H1 (cell line): ENCODE measurements at regions not wholly inside any gene's neighbourhood (a gene's known extent, or its start where the extent isn't known, plus 50 kb on each side); places are given as distances from the start of the nearest gene placed in this dataset.
A peak's percentile ranks its signal among the peaks of the same experiment; 100 is the strongest.

ENCODE experiments used
- CTCF ChIA-PET: fragments of 300-600 bp; sonication (Branson Sonifier 250); formaldehyde crosslinking; loops from one replicate; lab custom pipeline; 2021; ENCODE audit not compliant: partially characterized antibody; lab: Charles Lee
- POLR2A ChIA-PET: fragments of 300-600 bp; sonication (Branson Sonifier 250); formaldehyde crosslinking; loops from one replicate; lab custom pipeline; 2021; ENCODE audit warnings: inconsistent platforms; ENCODE audit not compliant: partially characterized antibody; lab: Charles Lee
- DNase-seq, 2 experiments: peaks; one replicate each; pipeline versions ENCODE4 v3.0.0 to v3.0.0-alpha.2; 2010 to 2022; ENCODE audit warnings: low spot score in 2 of 2, low read depth in 1 of 2, mixed read lengths in 1 of 2
- FAIRE-seq: peaks from 2 replicates; lab custom pipeline; 2011; peaks lifted over from hg19 to GRCh38; lab: Jason Lieb, UNC
- H2AFZ ChIP-seq: 2 replicates; pipeline ENCODE4 v1.8.1; 2012; ENCODE audit warnings: low read length, inconsistent platforms
- H2AK5ac ChIP-seq: 2 replicates; pipeline ENCODE4 v1.6.1; 2013; ENCODE audit warnings: low read depth, low read length
- H2BK120ac ChIP-seq: replicated peaks from 2 replicates; pipeline ENCODE3; 2013; ENCODE audit warnings: low read depth, low read length, inconsistent platforms
- H2BK12ac ChIP-seq: 2 replicates; pipeline ENCODE4 v1.6.1; 2013; ENCODE audit warnings: low read depth, low read length
- H2BK15ac ChIP-seq: 2 replicates; pipeline ENCODE4 v1.6.1; 2013; ENCODE audit warnings: low read length
- H2BK20ac ChIP-seq: 2 replicates; pipeline ENCODE4 v1.6.1; 2013; ENCODE audit warnings: low read length
- H2BK5ac ChIP-seq: 2 replicates; pipeline ENCODE4 v1.6.1; 2013; ENCODE audit warnings: low read depth, low read length
- H3K14ac ChIP-seq: 2 replicates; pipeline ENCODE4 v1.6.1; 2013; ENCODE audit warnings: inconsistent platforms; ENCODE audit not compliant: insufficient read length
- H3K18ac ChIP-seq: 2 replicates; pipeline ENCODE4 v1.6.1; 2013; ENCODE audit warnings: low read length; ENCODE audit errors: extremely low read depth
- H3K23ac ChIP-seq: 2 replicates; pipeline ENCODE4 v1.6.1; 2013; ENCODE audit warnings: inconsistent platforms; ENCODE audit not compliant: insufficient read length
- H3K23me2 ChIP-seq: 2 replicates; pipeline ENCODE4 v1.6.1; 2013; ENCODE audit warnings: low read depth, low read length
- H3K27ac ChIP-seq: 2 replicates; pipeline ENCODE4 v1.6.1; 2011; ENCODE audit warnings: low read depth, low read length, inconsistent platforms
- H3K27me3 ChIP-seq, 4 experiments: replicated peaks in 1 of 4; 1 replicate in 1 of 4; 2 replicates in 3 of 4; pipeline versions ENCODE4 v1.6.1 to v1.8.1; 2011 to 2013; ENCODE audit warnings: low read length in 3 of 4, mild to moderate bottlenecking in 3 of 4, inconsistent platforms in 2 of 4, mixed read lengths in 2 of 4, moderate library complexity in 1 of 4; ENCODE audit not compliant: control insufficient read depth in 3 of 4, insufficient read depth in 3 of 4; ENCODE audit errors: extremely low read depth in 1 of 4
- H3K36me3 ChIP-seq, 4 experiments: 2 replicates each; pipeline versions ENCODE4 v1.6.1 to v1.8.1; 2011 to 2013; ENCODE audit warnings: mild to moderate bottlenecking in 4 of 4, low read length in 3 of 4, moderate library complexity in 2 of 4, control low read depth in 1 of 4, inconsistent platforms in 1 of 4; ENCODE audit not compliant: insufficient read depth in 4 of 4, control insufficient read depth in 2 of 4
- H3K4ac ChIP-seq: replicated peaks from 2 replicates; pipeline ENCODE3; 2013; ENCODE audit warnings: low read length, low read depth, mixed read lengths, inconsistent platforms; ENCODE audit not compliant: insufficient read length
- H3K4me1 ChIP-seq, 4 experiments: replicated peaks in 1 of 4; 1 replicate in 1 of 4; 2 replicates in 3 of 4; pipeline versions ENCODE4 v1.6.1 to v1.8.1; 2011 to 2013; ENCODE audit warnings: low read length in 3 of 4, inconsistent platforms in 2 of 4, mixed read lengths in 1 of 4; ENCODE audit not compliant: insufficient read depth in 4 of 4, control insufficient read depth in 3 of 4
- H3K4me2 ChIP-seq, 2 experiments: 2 replicates each; pipeline versions ENCODE4 v1.6.1 to v1.8.1; 2011 to 2013; ENCODE audit warnings: low read depth in 2 of 2, low read length in 2 of 2, control low read depth in 1 of 2, inconsistent platforms in 1 of 2, mild to moderate bottlenecking in 1 of 2; ENCODE audit not compliant: insufficient read depth in 1 of 2
- H3K4me3 ChIP-seq, 4 experiments: fragments of 200-600, 300-600 bp in 1 of 4; sonication (generic), shearing (Covaris generic), sonication (Bioruptor Twin) in 1 of 4; 2 replicates each; pipeline versions ENCODE4 v1.5.1 to v1.8.1; 2011 to 2016; ENCODE audit warnings: low read length in 4 of 4, low read depth in 3 of 4, control low read depth in 2 of 4, inconsistent platforms in 2 of 4, mild to moderate bottlenecking in 2 of 4, mixed read lengths in 1 of 4, moderate library complexity in 1 of 4; ENCODE audit not compliant: insufficient read depth in 2 of 4; ENCODE audit errors: extremely low read depth in 1 of 4
- H3K56ac ChIP-seq: replicated peaks from 2 replicates; pipeline ENCODE3; 2013; ENCODE audit warnings: low read depth, mild to moderate bottlenecking, mixed read lengths, low read length, inconsistent platforms; ENCODE audit not compliant: insufficient read length
- H3K79me1 ChIP-seq: 2 replicates; pipeline ENCODE4 v1.6.1; 2013; ENCODE audit warnings: low read depth, low read length, control low read depth
- H3K79me2 ChIP-seq, 2 experiments: 2 replicates each; pipeline versions ENCODE4 v1.6.1 to v1.8.1; 2012 to 2013; ENCODE audit warnings: low read length in 2 of 2, mild to moderate bottlenecking in 2 of 2, inconsistent platforms in 1 of 2; ENCODE audit not compliant: insufficient read depth in 2 of 2, control insufficient read depth in 1 of 2
- H3K9ac ChIP-seq, 4 experiments: replicated peaks in 1 of 4; 1 replicate in 1 of 4; 2 replicates in 3 of 4; pipeline versions ENCODE4 v1.6.1 to v1.8.1; 2011 to 2013; ENCODE audit warnings: low read depth in 3 of 4, low read length in 3 of 4, control low read depth in 2 of 4, mild to moderate bottlenecking in 2 of 4, moderate library complexity in 2 of 4, inconsistent platforms in 1 of 4; ENCODE audit errors: extremely low read depth in 1 of 4
- H3K9me3 ChIP-seq, 2 experiments: 2 replicates each; pipeline versions ENCODE4 v1.6.1 to v1.8.1; 2012 to 2013; ENCODE audit warnings: mild to moderate bottlenecking in 2 of 2, moderate library complexity in 2 of 2, control low read depth in 1 of 2, inconsistent platforms in 1 of 2, low read depth in 1 of 2, low read length in 1 of 2, mixed read lengths in 1 of 2; ENCODE audit not compliant: insufficient read depth in 2 of 2
- H4K20me1 ChIP-seq, 2 experiments: replicated peaks in 1 of 2; 2 replicates each; pipeline versions ENCODE3 to v1.8.1; 2011 to 2013; ENCODE audit warnings: inconsistent platforms in 2 of 2, low read length in 2 of 2, mild to moderate bottlenecking in 1 of 2; ENCODE audit not compliant: insufficient read depth in 2 of 2, control insufficient read depth in 1 of 2
- H4K5ac ChIP-seq: 2 replicates; pipeline ENCODE4 v1.6.1; 2013; ENCODE audit warnings: low read length, low read depth, mixed read lengths, inconsistent platforms; ENCODE audit not compliant: insufficient read length
- H4K8ac ChIP-seq: 2 replicates; pipeline ENCODE4 v1.8.0; 2013; ENCODE audit warnings: mild to moderate bottlenecking, moderate library complexity, low read length, inconsistent platforms; ENCODE audit not compliant: insufficient read depth; ENCODE audit errors: extremely low read depth
- H4K91ac ChIP-seq: replicated peaks from 2 replicates; pipeline ENCODE3; 2013; ENCODE audit warnings: low read length, mixed read lengths, inconsistent platforms; ENCODE audit not compliant: insufficient read length
- BACH1 ChIP-seq: IDR thresholded peaks from 2 replicates; pipeline ENCODE4 v1.6.1; 2012; ENCODE audit warnings: low read length, improper control_type of control experiment
- CBX5 ChIP-seq: fragments of 300-800, 300-1000 bp; sonication (generic); IDR thresholded peaks from 2 replicates; pipeline ENCODE4 v1.7.1; 2016; ENCODE audit warnings: antibody characterized with exemption, low read length, low read depth
- CBX8 ChIP-seq: fragments of 300-800, 300-1000 bp; sonication (generic); IDR thresholded peaks from 2 replicates; pipeline ENCODE4 v1.7.1; 2016; ENCODE audit warnings: low read depth, low read length, borderline replicate concordance
- CEBPB ChIP-seq: IDR thresholded peaks from 2 replicates; pipeline ENCODE4 v1.6.1; 2012; ENCODE audit warnings: low read depth, low read length
- CHD1 ChIP-seq: IDR thresholded peaks from 2 replicates; pipeline ENCODE4 v1.6.1; 2012; ENCODE audit warnings: low read depth, low read length, improper control_type of control experiment
- EZH2 ChIP-seq: fragments of 200-600 bp; sonication (generic); IDR thresholded peaks from 2 replicates; pipeline ENCODE4 v1.7.1; 2012; ENCODE audit warnings: low read depth, mild to moderate bottlenecking, moderate library complexity, low read length, inconsistent platforms; ENCODE audit not compliant: severe bottlenecking
- KDM1A ChIP-seq: fragments of 200-600, 300-600 bp; sonication (generic); IDR thresholded peaks from 2 replicates; pipeline ENCODE4 v1.7.1; 2016; ENCODE audit warnings: mild to moderate bottlenecking, low read length, borderline replicate concordance
- KDM4A ChIP-seq: IDR thresholded peaks from one replicate; pipeline ENCODE4 v1.7.1; 2012; ENCODE audit warnings: low read depth, mild to moderate bottlenecking, moderate library complexity, low read length, inconsistent platforms; ENCODE audit not compliant: severe bottlenecking
- WGBS, 2 experiments: shearing (Covaris generic) in 1 of 2; methylation state at CpG; one replicate each; pipeline versions ENCODE4 v1.1.6 to v1.1.7; 2013 to 2015; ENCODE audit warnings: low lambda C conversion rate in 2 of 2, mixed read lengths in 2 of 2, inconsistent platforms in 1 of 2, low coverage in 1 of 2, missing lambda C conversion rate in 1 of 2; ENCODE audit not compliant: insufficient replicate concordance in 2 of 2, insufficient coverage in 1 of 2, insufficient read length in 1 of 2; ENCODE audit errors: extremely low coverage in 1 of 2, missing lambda C conversion rate in 1 of 2; 5-methylcytosine and 5-hydroxymethylcytosine counted together
- TF ChIP-seq, protein P1 (sequence below), 3 experiments: IDR thresholded peaks; 1 replicate in 2 of 3; 2 replicates in 1 of 3; pipeline versions ENCODE4 v1.5.1 to v1.6.1; 2011; ENCODE audit warnings: low read length in 3 of 3, mild to moderate bottlenecking in 3 of 3, inconsistent platforms in 2 of 3, low read depth in 1 of 3, moderate library complexity in 1 of 3; ENCODE audit not compliant: insufficient read depth in 1 of 3; ENCODE audit errors: control extremely low read depth in 1 of 3
- TF ChIP-seq, protein P2 (sequence below): IDR thresholded peaks from 2 replicates; pipeline ENCODE4 v1.6.1; 2011; ENCODE audit warnings: low read depth, mild to moderate bottlenecking, low read length; ENCODE audit not compliant: insufficient read depth

DNA sequence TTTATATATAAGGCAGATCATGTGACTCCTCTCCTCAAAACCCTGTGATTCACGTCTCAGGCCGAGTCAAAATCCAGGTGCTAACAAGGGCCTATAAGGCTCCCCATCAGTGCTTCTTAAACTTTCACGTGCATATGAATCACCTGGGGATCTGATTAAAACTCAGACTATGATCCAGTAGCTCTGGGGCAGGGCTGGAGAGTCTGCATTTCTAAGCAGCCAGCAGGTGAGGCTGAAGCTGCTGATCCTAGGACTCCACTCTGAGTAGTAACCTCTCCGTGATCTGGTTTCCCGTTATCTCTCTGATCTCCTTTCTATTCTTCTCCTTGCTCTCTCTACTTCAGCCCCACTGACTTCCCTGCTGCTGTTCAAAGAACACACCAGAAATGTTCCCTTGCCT lies 252.4 kb upstream of the RPS6KA3 start:
- no peak for FAIRE-seq
- Histone ChIP-seq H3K27me3 (no peaks in the 10 kb centered on the region), H2BK120ac (no peak overlapping the region), H3K23ac (no peak overlapping the region), H2AFZ (0 out of 2 replicates have a peak overlapping the region, but pooled peaks have one; percentile 70), H2BK5ac (no peak overlapping the region), H3K23me2 (no peaks in the 10 kb centered on the region), H3K4me1 (no peaks in the 10 kb centered on the region), H3K9me3 (no peaks in the 10 kb centered on the region), H3K18ac (no peak overlapping the region), H3K4me2 (no peak overlapping the region), H3K14ac (no peak overlapping the region), H3K4me3 (no peak overlapping the region), H4K5ac (no peak overlapping the region), H2BK15ac (no peak overlapping the region), H4K91ac (no peak overlapping the region), H3K79me2 (no peaks in the 10 kb centered on the region), H2BK12ac (no peak overlapping the region), H4K20me1 (no peaks in the 10 kb centered on the region), H3K79me1 (no peaks in the 10 kb centered on the region), H4K8ac (no peak overlapping the region), H3K9ac (no peak overlapping the region), H3K27ac (no peak overlapping the region), H3K36me3 (no peaks in the 10 kb centered on the region), H2BK20ac (no peak overlapping the region), H3K4ac (no peak overlapping the region), H2AK5ac (no peak overlapping the region), H3K56ac (no peak overlapping the region)
- CTCF ChIA-PET = no interaction called here
- WGBS, 2 experiments = 73% methylated on average over 4 of the region's 5 CpGs; no CpG with 5 or more reads in 1 of the 2 experiments
- POLR2A ChIA-PET = interaction anchor here (0.9 kb wide), 1 partner anchor 8 kb away, joined by 3 read pairs; no protein-coding TSS in a partner anchor
- no peak for DNase-seq
- TF ChIP-seq CBX8 (no peak), BACH1 (no peak), KDM4A (no peak), CEBPB (no peak), EZH2 (no peak), CBX5 (no peak), CHD1 (no peak), KDM1A (no peak)
- TF ChIP-seq, protein P1, sequence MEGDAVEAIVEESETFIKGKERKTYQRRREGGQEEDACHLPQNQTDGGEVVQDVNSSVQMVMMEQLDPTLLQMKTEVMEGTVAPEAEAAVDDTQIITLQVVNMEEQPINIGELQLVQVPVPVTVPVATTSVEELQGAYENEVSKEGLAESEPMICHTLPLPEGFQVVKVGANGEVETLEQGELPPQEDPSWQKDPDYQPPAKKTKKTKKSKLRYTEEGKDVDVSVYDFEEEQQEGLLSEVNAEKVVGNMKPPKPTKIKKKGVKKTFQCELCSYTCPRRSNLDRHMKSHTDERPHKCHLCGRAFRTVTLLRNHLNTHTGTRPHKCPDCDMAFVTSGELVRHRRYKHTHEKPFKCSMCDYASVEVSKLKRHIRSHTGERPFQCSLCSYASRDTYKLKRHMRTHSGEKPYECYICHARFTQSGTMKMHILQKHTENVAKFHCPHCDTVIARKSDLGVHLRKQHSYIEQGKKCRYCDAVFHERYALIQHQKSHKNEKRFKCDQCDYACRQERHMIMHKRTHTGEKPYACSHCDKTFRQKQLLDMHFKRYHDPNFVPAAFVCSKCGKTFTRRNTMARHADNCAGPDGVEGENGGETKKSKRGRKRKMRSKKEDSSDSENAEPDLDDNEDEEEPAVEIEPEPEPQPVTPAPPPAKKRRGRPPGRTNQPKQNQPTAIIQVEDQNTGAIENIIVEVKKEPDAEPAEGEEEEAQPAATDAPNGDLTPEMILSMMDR (IDR thresholded peaks at IDR 0.05; ENCODE audit: control extremely low read depth in 1 of 3, insufficient read depth in 1 of 3, low read depth in 1 of 3, low read length in 3 of 3) = no peak
- TF ChIP-seq, protein P2, sequence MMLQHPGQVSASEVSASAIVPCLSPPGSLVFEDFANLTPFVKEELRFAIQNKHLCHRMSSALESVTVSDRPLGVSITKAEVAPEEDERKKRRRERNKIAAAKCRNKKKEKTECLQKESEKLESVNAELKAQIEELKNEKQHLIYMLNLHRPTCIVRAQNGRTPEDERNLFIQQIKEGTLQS = no peak
